SK-N-MC (cell line): ENCODE measurements at regions not wholly inside any gene's neighbourhood (a gene's known extent, or its start where the extent isn't known, plus 50 kb on each side); places are given as distances from the start of the nearest gene placed in this dataset.
"Not testable (repeated sequence)": the region's sequence is repeated elsewhere in the genome, so short reads cannot be mapped to it uniquely, and the experiment has no call there.

ENCODE experiments used
- DNase-seq: peaks from one replicate; pipeline ENCODE4 v3.0.0-alpha.2; 2011; ENCODE audit warnings: low read depth, low spot score
- H3K27ac ChIP-seq: fragments of 200-600 bp; sonication (generic); 2 replicates; pipeline ENCODE4 v1.5.1; 2016; ENCODE audit warnings: mixed run types
- H3K36me3 ChIP-seq: fragments of 200-600 bp; sonication (generic); 2 replicates; pipeline ENCODE4 v1.6.1; 2017; ENCODE audit warnings: antibody characterized with exemption, low read length, mixed read lengths; ENCODE audit not compliant: insufficient read depth
- H3K4me3 ChIP-seq: fragments of 200-600 bp; sonication (generic); 2 replicates; pipeline ENCODE4 v1.5.1; 2016
- H3K9ac ChIP-seq: fragments of 200-600 bp; sonication (generic); 2 replicates; pipeline ENCODE4 v1.8.0; 2017; ENCODE audit warnings: mixed run types, mixed read lengths; ENCODE audit not compliant: insufficient read length
- H3K9me3 ChIP-seq: fragments of 200-600 bp; sonication (generic); 2 replicates; pipeline ENCODE4 v1.6.1; 2017; ENCODE audit warnings: low read depth, mild to moderate bottlenecking, antibody characterized with exemption, low read length, moderate library complexity, mixed read lengths
- EZH2 ChIP-seq: fragments of 200-600 bp; sonication (generic); IDR thresholded peaks from one replicate; pipeline ENCODE4 v1.6.1; 2017; ENCODE audit warnings: antibody characterized with exemption
- FOXP2 ChIP-seq: optimal IDR thresholded peaks from 2 replicates; pipeline ENCODE3; 2011; ENCODE audit warnings: mild to moderate bottlenecking, moderate library complexity; ENCODE audit not compliant: insufficient read depth; ENCODE audit errors: extremely low read length, control extremely low read depth
- POLR2AphosphoS5 ChIP-seq: IDR thresholded peaks from 2 replicates; pipeline ENCODE4 v1.6.1; 2012; ENCODE audit warnings: mild to moderate bottlenecking, low read depth, low read length, borderline replicate concordance

GRCh38 chr6:934686-935085 lies 241.7 kb upstream of the EXOC2 start:
- Histone ChIP-seq H3K9ac (no peak overlapping the region), H3K27ac (no peak overlapping the region), H3K9me3 (no peaks in the 10 kb centered on the region), H3K4me3 (no peak overlapping the region), H3K36me3 (no peaks in the 10 kb centered on the region)
- no peak for DNase-seq
- TF ChIP-seq EZH2 (no peak), POLR2AphosphoS5 (no peak), FOXP2 (no peak)

- H3K9ac ChIP-seq, DNase-seq, H3K36me3 ChIP-seq, H3K27ac ChIP-seq, H3K4me3 ChIP-seq, H3K9me3 ChIP-seq: not testable (repeated sequence)
Measured at GRCh38 chr6:931919-932318, 239.0 kb upstream of the EXOC2 start.

GRCh38 chr6:927157-927556 lies 234.2 kb upstream of the EXOC2 start:
- Histone ChIP-seq H3K9ac (no peak overlapping the region), H3K27ac (no peak overlapping the region), H3K4me3 (no peak overlapping the region), H3K9me3 (no peaks in the 10 kb centered on the region), H3K36me3 (no peaks in the 10 kb centered on the region)
- no peak for DNase-seq
- TF ChIP-seq EZH2 (no peak), FOXP2 (no peak), POLR2AphosphoS5 (no peak)

- H3K9me3 ChIP-seq, result no peaks in the 10 kb centered on the region
- no peak for DNase-seq
- TF ChIP-seq EZH2, result no peak
- no peak for TF ChIP-seq POLR2AphosphoS5
- no peak for TF ChIP-seq FOXP2
Measured at GRCh38 chr6:925656-926213, 232.8 kb upstream of the EXOC2 start.

GRCh38 chr6:924661-925060 lies 231.7 kb upstream of the EXOC2 start:
- TF ChIP-seq EZH2, result no peak
- no peak for TF ChIP-seq POLR2AphosphoS5
- no peak for TF ChIP-seq FOXP2
- Histone ChIP-seq H3K4me3 (no peak overlapping the region), H3K9ac (no peak overlapping the region), H3K36me3 (no peaks in the 10 kb centered on the region), H3K9me3 (no peaks in the 10 kb centered on the region), H3K27ac (no peak overlapping the region)
- DNase-seq, result no peak

More at GRCh38 chr6:925656-926213, 232.8 kb upstream of the EXOC2 start:
- H3K9ac ChIP-seq, result no peak overlapping the region
- no peak overlapping the region for H3K4me3 ChIP-seq
- H3K27ac ChIP-seq, result no peak overlapping the region
- H3K36me3 ChIP-seq, result no peaks in the 10 kb centered on the region

- Histone ChIP-seq H3K9ac (no peak overlapping the region), H3K4me3 (no peak overlapping the region), H3K27ac (no peak overlapping the region), H3K36me3 (no peaks in the 10 kb centered on the region), H3K9me3 (no peaks in the 10 kb centered on the region)
- DNase-seq, result no peak
- no peak for TF ChIP-seq FOXP2
- TF ChIP-seq POLR2AphosphoS5, result no peak
Measured at GRCh38 chr6:921400-921799, 228.5 kb upstream of the EXOC2 start.

GRCh38 chr6:920512-920911 lies 227.6 kb upstream of the EXOC2 start:
- TF ChIP-seq FOXP2 (no peak), EZH2 (no peak), POLR2AphosphoS5 (no peak)
- Histone ChIP-seq H3K9ac (no peak overlapping the region), H3K36me3 (no peaks in the 10 kb centered on the region), H3K9me3 (no peaks in the 10 kb centered on the region), H3K27ac (no peak overlapping the region), H3K4me3 (no peak overlapping the region)
- DNase-seq, result no peak

GRCh38 chr6:919500-919899 lies 226.6 kb upstream of the EXOC2 start:
- Histone ChIP-seq H3K9me3 (no peaks in the 10 kb centered on the region), H3K9ac (no peak overlapping the region), H3K27ac (no peak overlapping the region), H3K36me3 (no peaks in the 10 kb centered on the region), H3K4me3 (no peak overlapping the region)
- TF ChIP-seq FOXP2 (no peak), EZH2 (no peak), POLR2AphosphoS5 (no peak)
- no peak for DNase-seq

- DNase-seq, result no peak
- TF ChIP-seq FOXP2 (no peak), EZH2 (no peak), POLR2AphosphoS5 (no peak)
Measured at GRCh38 chr6:917939-918338, 225.0 kb upstream of the EXOC2 start.

More at GRCh38 chr6:917939-918338, 225.0 kb upstream of the EXOC2 start:
- Histone ChIP-seq H3K36me3 (no peaks in the 10 kb centered on the region), H3K9me3 (no peaks in the 10 kb centered on the region), H3K4me3 (no peak overlapping the region), H3K9ac (no peak overlapping the region), H3K27ac (no peak overlapping the region)
